NCI-H82 (cell line): ENCODE measurements at regions not wholly inside any gene's neighbourhood (a gene's known extent, or its start where the extent isn't known, plus 50 kb on each side); places are given as distances from the start of the nearest gene placed in this dataset.
A peak's percentile ranks its signal among the peaks of the same experiment; 100 is the strongest.

ENCODE experiments used
- DNase-seq: peaks from one replicate; lab custom pipeline; 2025; lab: John Stamatoyannopoulos, UW

GRCh38 chr2:126774761-126775160, 118.8 kb downstream of the GYPC start:
- DNase-seq, result no peak

- DNase-seq, result no peak
These were observed 119.5 kb downstream of the GYPC start for GRCh38 chr2:126775300-126775985.

- no peak for DNase-seq
These were observed 120.3 kb downstream of the GYPC start for GRCh38 chr2:126776255-126776654.

DNA sequence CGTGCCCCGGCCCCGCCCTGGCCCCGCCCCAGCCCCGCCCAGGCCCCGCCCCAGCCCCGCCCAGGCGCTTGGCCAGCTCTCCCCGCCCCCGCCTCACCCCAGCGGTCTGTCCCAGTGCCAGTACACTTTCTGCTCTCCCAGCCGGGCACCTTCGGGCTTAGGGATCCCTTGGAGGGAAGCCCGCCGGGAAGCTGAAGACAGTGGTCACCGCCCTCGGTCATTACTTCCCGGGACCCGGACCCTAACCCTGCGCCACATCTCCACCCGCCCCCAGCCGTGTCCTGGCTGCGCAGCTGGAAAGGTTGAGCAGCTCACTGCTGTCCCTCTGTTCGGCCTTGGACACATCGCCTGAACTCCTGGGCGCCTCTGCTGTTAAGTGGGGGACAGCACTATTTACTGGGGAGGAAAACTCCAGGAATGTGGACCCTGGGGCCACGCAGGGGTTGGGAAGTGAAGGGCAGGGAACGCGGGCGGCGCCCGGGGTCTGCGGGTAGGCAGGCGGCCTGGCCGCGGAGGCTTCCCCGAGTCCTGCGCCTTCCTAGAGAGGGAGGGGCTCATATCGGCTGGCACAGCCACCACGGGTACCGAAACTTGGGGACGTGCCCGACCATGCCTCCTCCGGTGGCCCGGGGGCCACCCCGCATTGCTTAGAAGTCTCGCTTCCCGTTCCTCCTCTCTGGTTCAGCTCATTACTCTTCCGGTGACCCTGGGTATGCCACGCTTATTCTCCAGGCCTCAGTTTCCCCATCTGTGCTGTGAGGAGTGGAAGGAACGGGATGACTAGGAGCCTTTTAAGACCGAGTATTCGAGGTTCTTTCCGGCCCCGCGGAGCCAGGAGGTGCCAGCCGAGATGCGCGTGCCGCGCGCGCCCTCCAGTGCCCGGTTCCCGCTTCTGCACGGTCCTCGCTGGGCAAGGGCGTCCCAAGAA, 121.0 kb downstream of the GYPC start:
- DNase-seq, result peak; percentile 80

DNA sequence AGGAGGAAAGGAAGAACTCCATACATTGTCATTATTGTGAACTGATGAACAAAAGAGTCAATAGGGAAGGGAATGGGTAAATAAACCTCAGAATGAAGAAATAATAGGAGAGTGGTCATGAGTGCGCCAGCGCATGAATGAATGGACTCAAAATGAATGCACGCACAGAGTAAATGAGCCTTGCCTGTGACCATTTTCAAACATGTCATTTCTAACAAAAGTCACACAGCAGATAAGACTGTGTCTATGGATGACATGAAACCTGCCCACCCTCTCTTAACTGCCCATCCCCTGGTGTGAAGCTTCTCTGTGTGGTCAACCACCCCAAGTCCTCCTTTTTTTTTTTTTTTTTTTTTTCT, 121.1 kb upstream of the TEX51 start:
- DNase-seq, result no peak

DNA sequence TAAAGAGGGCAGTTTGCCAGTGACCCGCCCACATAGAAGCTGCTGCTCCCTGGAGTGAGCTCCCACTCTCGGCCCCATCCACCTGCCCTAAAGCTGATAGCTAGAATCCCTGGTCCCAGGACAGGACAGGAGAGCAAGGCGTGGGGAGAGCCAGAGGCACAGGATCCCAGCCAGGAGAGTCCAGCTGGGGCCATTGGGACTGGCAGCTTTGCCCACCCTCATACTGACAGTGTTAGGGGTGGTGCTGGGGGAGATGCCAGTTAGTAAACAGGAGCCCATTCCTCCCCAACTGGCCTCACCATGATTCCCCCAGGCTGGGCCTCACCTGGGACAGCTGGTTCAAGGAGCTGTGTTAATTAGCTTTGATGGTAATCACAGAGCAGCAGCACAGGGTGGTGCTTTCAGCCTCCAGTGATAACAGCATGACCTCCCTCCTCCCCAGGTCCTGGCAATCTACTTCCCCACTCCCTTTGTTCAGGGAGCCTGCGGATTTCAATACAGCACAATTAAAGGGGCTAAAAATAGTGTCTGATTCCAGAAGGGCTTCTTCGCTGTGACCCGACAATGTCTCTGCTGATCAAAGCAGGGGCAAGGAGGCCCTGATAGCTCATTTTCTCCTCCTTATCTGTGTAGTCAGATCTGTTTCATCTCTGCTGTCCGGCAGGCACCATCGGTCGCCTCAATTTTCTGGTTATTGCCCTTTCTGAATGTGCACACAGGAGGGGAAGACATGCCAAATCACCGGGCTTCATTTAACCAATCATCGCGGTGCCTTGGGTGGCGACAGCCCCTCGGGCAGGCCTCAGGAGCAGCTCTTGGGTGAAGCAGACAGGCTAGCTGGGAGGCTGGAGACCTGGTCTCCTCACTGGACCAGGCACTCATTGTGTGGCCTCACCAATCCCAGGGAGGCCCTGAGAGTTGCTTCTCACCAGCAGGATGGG, 119.9 kb upstream of the TEX51 start:
- peak; percentile 70 for DNase-seq

GRCh38 chr2:126781206-126781605, 117.5 kb upstream of the TEX51 start:
- no peak for DNase-seq

- DNase-seq, result peak; percentile 43
These were observed 116.9 kb upstream of the TEX51 start for GRCh38 chr2:126781806-126782205.

DNA sequence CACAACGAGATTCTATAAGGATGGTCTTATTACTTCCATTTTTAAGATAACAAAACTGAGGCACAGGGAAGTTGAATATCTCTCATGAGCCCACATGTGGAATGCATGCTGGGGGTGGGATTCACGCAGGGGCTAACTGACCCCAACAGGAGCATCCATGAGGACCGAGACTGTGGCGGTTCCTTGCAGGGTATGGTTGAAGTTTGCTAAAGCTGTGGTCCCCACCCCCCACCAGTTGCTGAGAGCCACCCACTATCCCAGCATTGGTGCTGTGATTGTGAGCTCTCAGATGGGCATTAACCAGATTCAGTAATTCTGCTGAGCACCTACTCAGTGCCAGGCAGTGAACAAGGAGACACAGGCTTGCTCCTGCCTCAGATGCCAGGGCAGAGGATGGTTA, 116.0 kb upstream of the TEX51 start:
- no peak for DNase-seq

DNA sequence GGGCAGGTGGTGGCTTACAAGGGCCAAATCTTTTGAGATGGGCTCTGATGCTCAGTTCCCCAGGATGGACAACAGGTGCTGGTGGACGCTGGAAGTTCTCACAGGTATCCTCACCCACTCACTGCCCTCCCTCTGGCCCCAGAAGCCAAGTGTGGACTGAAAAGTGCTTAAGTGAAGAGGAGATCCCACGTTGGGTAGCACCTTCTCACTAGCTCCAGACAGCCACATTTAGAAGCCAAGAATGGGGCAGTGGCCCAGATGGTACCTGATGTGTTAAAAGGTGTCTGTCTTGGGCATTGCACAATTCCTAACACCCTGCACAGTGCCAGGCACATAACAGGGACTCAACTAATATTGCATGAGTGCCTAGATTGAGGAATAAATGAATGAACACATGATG, 115.3 kb upstream of the TEX51 start:
- DNase-seq, result no peak

DNA sequence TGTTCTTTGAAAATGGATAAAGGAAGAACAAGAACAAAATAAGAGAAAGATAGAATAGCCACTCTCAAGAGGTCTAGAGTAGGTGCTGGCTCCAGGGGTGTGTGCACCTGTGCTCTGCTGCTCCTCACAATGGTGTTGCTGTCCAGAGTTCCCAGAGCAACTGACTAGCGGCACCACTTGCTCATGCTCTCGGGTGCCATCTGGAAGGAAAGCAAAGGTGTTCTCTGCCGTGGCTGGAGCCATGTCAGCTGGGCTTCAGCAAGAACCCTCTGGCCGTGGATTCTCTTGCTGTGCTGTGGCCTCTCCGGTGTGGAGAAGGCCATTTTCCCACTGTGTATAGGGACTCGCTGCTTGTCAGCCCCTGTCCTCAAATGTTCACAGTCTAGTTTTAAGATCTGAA, 114.6 kb upstream of the TEX51 start:
- DNase-seq, result no peak

GRCh38 chr2:126784621-126785020, 114.1 kb upstream of the TEX51 start:
- no peak for DNase-seq

DNA sequence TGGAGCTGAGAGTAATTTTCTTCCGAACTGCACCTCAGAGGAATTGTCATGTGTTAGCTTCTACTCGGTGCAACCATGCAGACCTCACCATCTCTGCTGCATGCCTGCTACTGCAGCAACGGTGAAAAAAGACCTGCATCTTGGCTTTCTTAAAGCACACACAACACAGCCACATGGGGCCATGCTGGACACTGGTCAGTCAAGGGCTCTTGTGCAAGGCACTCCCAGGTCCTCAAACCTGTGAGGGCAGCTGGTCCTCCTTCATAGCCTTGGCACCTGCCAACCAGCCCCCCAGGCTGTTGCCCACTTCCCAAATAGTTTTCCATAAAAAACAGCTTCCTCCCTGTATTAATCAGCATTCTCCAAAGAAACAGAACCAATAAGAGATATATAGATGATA, 113.5 kb upstream of the TEX51 start:
- DNase-seq, result no peak

DNA sequence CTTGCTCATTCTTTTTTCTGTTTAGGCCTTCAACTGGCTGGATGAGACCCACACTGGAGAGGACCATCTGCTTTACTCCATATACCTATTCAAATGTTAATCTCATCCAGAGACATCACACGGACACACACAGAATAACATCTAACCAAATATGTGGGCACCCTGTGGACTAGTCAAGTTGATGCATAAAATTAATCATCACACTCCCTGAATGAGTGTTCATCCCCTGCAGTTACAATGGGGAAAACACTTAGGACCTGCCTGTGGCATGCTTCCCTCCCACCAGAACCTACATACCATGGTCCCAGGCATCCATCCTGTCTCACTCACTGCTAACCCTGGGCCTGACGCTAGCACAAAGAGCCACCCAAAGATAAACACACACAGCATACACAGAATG, 112.8 kb upstream of the TEX51 start:
- no peak for DNase-seq

GRCh38 chr2:126786765-126787164, 111.9 kb upstream of the TEX51 start:
- no peak for DNase-seq

DNA sequence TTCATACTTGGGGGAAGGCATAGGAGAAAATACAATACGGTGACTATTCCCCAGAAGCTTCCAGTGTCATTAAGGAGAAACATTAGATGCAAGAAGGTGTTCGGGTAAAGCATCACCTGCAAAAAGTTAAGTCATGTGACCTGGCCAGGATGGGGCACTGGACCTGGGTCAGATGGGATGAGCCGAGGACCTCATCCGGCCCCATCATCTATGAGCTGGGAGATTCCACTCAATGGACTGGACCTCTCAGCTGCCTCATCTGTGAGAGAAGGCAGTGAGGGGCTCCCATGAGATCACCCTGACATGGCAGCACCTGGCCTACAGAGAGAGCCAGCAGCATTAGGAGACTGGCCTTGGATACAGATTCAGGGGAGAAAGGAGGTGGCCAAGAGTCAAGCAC, 111.4 kb upstream of the TEX51 start:
- DNase-seq, result no peak

GRCh38 chr2:126788113-126788512, 110.6 kb upstream of the TEX51 start:
- no peak for DNase-seq

DNA sequence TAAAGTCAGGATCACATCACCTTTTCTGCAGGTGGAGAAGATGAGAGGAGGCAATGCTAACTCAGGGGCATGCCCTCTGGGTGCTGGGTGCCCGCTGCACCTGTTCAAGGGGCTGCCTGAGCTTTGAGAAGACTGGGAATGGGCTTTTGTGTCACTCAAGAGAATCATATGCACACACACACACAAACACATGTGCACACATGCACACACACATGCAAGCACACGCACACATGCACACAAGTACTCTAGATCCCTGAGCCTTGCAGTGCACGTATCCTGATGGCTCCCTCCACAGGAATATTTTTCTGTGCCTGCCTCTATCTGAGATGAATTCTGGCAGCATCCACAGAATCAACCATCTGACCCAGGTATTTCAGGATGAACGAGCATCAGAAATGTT, 110.0 kb upstream of the TEX51 start:
- DNase-seq, result no peak

- no peak for DNase-seq
These were observed 107.5 kb upstream of the TEX51 start for GRCh38 chr2:126790987-126791780.

DNA sequence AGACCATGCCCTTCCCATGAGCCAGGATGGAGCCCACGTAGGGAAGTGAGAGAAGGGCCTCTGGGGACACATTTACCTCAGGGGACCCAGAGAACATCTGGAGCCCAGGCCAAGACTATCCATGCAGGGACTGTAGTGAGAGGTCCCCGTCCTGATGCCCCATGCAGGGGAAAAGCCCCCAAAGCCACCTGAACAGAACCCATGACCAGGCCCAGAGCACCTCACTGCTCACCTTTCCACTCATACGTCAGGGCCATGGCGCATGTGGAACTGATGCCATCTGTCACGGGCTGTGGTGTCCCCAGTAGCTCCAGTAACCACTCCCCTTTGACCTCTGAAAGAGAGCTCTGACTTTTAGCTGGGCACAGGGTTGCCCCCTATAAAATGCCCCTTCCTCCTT, 106.5 kb upstream of the TEX51 start:
- DNase-seq, result no peak

- DNase-seq, result no peak
These were observed 105.7 kb upstream of the TEX51 start for GRCh38 chr2:126792993-126793392.
